ENCODE measurements at regions not wholly inside any gene's neighbourhood (a gene's known extent, or its start where the extent isn't known, plus 50 kb on each side); places are given as distances from the start of the nearest gene placed in this dataset.

GRCh38 chr20:40195742-40196141, 493.3 kb downstream of the MAFB start:
- DNase-seq (ENCODE audit: low read depth in 1 of 2, low spot score in 2 of 2) (no peak), FAIRE-seq (no peak)
- Histone ChIP-seq H3K23me2 (ENCODE audit: low read depth, low read length) (no peaks in the 10 kb centered on the region), H2BK120ac (replicated peaks; ENCODE audit: low read depth, low read length) (no peak overlapping the region), H2AFZ (ENCODE audit: low read length) (no peak overlapping the region), H4K20me1 (replicated peaks in 1 of 2; ENCODE audit: control insufficient read depth in 1 of 2, insufficient read depth in 2 of 2, low read length in 2 of 2) (no peaks in the 10 kb centered on the region), H3K4ac (replicated peaks; ENCODE audit: insufficient read length, low read depth, low read length) (no peak overlapping the region), H3K27me3 (replicated peaks in 1 of 4; ENCODE audit: control insufficient read depth in 3 of 4, extremely low read depth in 1 of 4, insufficient read depth in 3 of 4, low read length in 3 of 4) (no peaks in the 10 kb centered on the region), H3K4me3 (ENCODE audit: extremely low read depth in 1 of 4, insufficient read depth in 2 of 4, low read depth in 3 of 4, low read length in 4 of 4) (no peak overlapping the region), H3K9ac (replicated peaks in 1 of 4; ENCODE audit: extremely low read depth in 1 of 4, low read depth in 3 of 4, low read length in 3 of 4) (no peak overlapping the region), H2BK15ac (ENCODE audit: low read length) (no peak overlapping the region), H2BK20ac (ENCODE audit: low read length) (no peak overlapping the region), H3K79me2 (ENCODE audit: control insufficient read depth in 1 of 2, insufficient read depth in 2 of 2, low read length in 2 of 2) (no peaks in the 10 kb centered on the region), H3K4me1 (replicated peaks in 1 of 4; ENCODE audit: control insufficient read depth in 3 of 4, insufficient read depth in 4 of 4, low read length in 3 of 4) (no peaks in the 10 kb centered on the region), H4K8ac (ENCODE audit: extremely low read depth, insufficient read depth, low read length) (no peak overlapping the region), H3K4me2 (ENCODE audit: insufficient read depth in 1 of 2, low read depth in 2 of 2, low read length in 2 of 2) (no peak overlapping the region), H2BK5ac (ENCODE audit: low read depth, low read length) (no peak overlapping the region), H3K56ac (replicated peaks; ENCODE audit: insufficient read length, low read depth, low read length) (no peak overlapping the region), H3K79me1 (ENCODE audit: low read depth, low read length) (no peaks in the 10 kb centered on the region), H2AK5ac (ENCODE audit: low read depth, low read length) (no peak overlapping the region), H3K18ac (ENCODE audit: extremely low read depth, low read length) (no peak overlapping the region), H3K9me3 (ENCODE audit: insufficient read depth in 2 of 2, low read depth in 1 of 2, low read length in 1 of 2) (no peaks in the 10 kb centered on the region), H3K36me3 (ENCODE audit: control insufficient read depth in 2 of 4, insufficient read depth in 4 of 4, low read length in 3 of 4) (no peaks in the 10 kb centered on the region), H4K5ac (ENCODE audit: insufficient read length, low read depth, low read length) (no peak overlapping the region), H3K14ac (ENCODE audit: insufficient read length) (no peak overlapping the region), H3K27ac (ENCODE audit: low read depth, low read length) (no peak overlapping the region), H4K91ac (replicated peaks; ENCODE audit: insufficient read length, low read length) (no peak overlapping the region), H2BK12ac (ENCODE audit: low read depth, low read length) (no peak overlapping the region), H3K23ac (ENCODE audit: insufficient read length) (no peak overlapping the region)
- CTCF ChIA-PET (ENCODE audit: partially characterized antibody) = no interaction called here
- WGBS, 2 experiments (ENCODE audit: extremely low coverage in 1 of 2, insufficient coverage in 1 of 2, insufficient read length in 1 of 2, insufficient replicate concordance in 2 of 2, low coverage in 1 of 2, low lambda C conversion rate in 2 of 2, missing lambda C conversion rate in 1 of 2) = 84% methylated on average over 6 of the region's 6 CpGs; no CpG with 5 or more reads in 1 of the 2 experiments
- POLR2A ChIA-PET (ENCODE audit: partially characterized antibody) = no interaction called here
- TF ChIP-seq EZH2 (IDR thresholded peaks at IDR 0.05; ENCODE audit: low read depth, low read length, severe bottlenecking) (no peak), HDAC2 (IDR thresholded peaks at IDR 0.05; ENCODE audit: borderline replicate concordance in 1 of 2, low read depth in 2 of 2, low read length in 2 of 2) (no peak), SP2 (IDR thresholded peaks at IDR 0.05; ENCODE audit: low read length) (no peak), ASH2L (IDR thresholded peaks at IDR 0.05; ENCODE audit: low read length) (no peak), TAF7 (optimal IDR thresholded peaks at IDR 0.05; ENCODE audit: borderline replicate concordance, low read depth, low read length) (no peak), KDM5A (IDR thresholded peaks at IDR 0.05; ENCODE audit: low read length) (no peak), CBX5 (IDR thresholded peaks at IDR 0.05; ENCODE audit: low read depth, low read length) (no peak), FOSL1 (IDR thresholded peaks at IDR 0.05; ENCODE audit: insufficient read depth, low read depth, low read length) (no peak), CHD1 (IDR thresholded peaks at IDR 0.05; ENCODE audit: low read depth, low read length) (no peak), SUZ12 (IDR thresholded peaks at IDR 0.05; ENCODE audit: low read length) (no peak), TCF12 (IDR thresholded peaks at IDR 0.05; ENCODE audit: low read depth, low read length) (no peak), ATF2 (IDR thresholded peaks at IDR 0.05; ENCODE audit: low read length) (no peak), ATF3 (IDR thresholded peaks at IDR 0.05; ENCODE audit: insufficient read depth, low read depth, low read length) (no peak)
